DOHH2 (cell line): ENCODE measurements at regions not wholly inside any gene's neighbourhood (a gene's known extent, or its start where the extent isn't known, plus 50 kb on each side); places are given as distances from the start of the nearest gene placed in this dataset.

Experiments used
- EZH2phosphoT487 ChIP-seq: fragments of 200-600 bp; sonication (generic); IDR thresholded peaks from 2 replicates; pipeline ENCODE4 v1.6.1; 2017; ENCODE audit warnings: borderline replicate concordance, mild to moderate bottlenecking, antibody characterized with exemption, low read length, moderate library complexity, mixed read lengths
- TF ChIP-seq, protein P1 (sequence below): fragments of 200-600 bp; sonication (generic); IDR thresholded peaks from one replicate; pipeline ENCODE4 v1.5.1; 2014; ENCODE audit warnings: antibody characterized with exemption, mild to moderate bottlenecking, low read depth, low read length; ENCODE audit not compliant: poor library complexity, severe bottlenecking

DNA sequence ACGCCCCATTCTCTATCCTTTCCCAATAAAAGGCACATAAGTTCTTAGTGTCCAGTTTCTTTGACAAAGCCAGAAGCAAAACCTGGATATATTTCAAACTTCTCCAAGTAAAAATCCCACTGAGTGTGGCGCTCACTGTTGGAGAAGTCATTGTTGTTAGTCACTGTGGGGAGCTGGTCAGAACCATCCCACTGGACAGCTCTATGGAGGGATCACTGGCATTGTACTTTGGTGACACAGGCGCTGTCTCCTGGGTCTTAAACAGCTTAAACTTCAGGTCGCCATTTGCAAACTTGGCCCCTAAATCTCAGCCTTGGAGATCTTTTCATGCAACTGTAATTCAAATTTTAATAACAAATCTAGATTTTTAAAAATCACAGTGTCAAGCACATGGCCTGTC lies 111.5 kb upstream of the SLC24A3 start:
- TF ChIP-seq, protein P1, sequence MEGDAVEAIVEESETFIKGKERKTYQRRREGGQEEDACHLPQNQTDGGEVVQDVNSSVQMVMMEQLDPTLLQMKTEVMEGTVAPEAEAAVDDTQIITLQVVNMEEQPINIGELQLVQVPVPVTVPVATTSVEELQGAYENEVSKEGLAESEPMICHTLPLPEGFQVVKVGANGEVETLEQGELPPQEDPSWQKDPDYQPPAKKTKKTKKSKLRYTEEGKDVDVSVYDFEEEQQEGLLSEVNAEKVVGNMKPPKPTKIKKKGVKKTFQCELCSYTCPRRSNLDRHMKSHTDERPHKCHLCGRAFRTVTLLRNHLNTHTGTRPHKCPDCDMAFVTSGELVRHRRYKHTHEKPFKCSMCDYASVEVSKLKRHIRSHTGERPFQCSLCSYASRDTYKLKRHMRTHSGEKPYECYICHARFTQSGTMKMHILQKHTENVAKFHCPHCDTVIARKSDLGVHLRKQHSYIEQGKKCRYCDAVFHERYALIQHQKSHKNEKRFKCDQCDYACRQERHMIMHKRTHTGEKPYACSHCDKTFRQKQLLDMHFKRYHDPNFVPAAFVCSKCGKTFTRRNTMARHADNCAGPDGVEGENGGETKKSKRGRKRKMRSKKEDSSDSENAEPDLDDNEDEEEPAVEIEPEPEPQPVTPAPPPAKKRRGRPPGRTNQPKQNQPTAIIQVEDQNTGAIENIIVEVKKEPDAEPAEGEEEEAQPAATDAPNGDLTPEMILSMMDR = no peak
- TF ChIP-seq EZH2phosphoT487 = no peak
